ENCODE measurements at regions not wholly inside any gene's neighbourhood (a gene's known extent, or its start where the extent isn't known, plus 50 kb on each side); places are given as distances from the start of the nearest gene placed in this dataset.

- no peak for FAIRE-seq
- H3K27ac ChIP-seq, result no peak overlapping the region
- CTCF ChIA-PET, result no interaction called here
- H3K4me1 ChIP-seq, result no peaks in the 10 kb centered on the region
- no peak overlapping the region for H3K4me2 ChIP-seq
- TF ChIP-seq, protein P1, sequence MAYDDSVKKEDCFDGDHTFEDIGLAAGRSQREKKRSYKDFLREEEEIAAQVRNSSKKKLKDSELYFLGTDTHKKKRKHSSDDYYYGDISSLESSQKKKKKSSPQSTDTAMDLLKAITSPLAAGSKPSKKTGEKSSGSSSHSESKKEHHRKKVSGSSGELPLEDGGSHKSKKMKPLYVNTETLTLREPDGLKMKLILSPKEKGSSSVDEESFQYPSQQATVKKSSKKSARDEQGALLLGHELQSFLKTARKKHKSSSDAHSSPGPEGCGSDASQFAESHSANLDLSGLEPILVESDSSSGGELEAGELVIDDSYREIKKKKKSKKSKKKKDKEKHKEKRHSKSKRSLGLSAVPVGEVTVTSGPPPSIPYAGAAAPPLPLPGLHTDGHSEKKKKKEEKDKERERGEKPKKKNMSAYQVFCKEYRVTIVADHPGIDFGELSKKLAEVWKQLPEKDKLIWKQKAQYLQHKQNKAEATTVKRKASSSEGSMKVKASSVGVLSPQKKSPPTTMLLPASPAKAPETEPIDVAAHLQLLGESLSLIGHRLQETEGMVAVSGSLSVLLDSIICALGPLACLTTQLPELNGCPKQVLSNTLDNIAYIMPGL (CRISPR knock-in tag; IDR thresholded peaks at IDR 0.05; ENCODE audit: borderline replicate concordance), result no peak
- TF ChIP-seq RAD21 (conservative IDR thresholded peaks at IDR 0.05 in 1 of 2, IDR thresholded peaks at IDR 0.05 in 1 of 2), result no peak
- TF ChIP-seq, protein P2, sequence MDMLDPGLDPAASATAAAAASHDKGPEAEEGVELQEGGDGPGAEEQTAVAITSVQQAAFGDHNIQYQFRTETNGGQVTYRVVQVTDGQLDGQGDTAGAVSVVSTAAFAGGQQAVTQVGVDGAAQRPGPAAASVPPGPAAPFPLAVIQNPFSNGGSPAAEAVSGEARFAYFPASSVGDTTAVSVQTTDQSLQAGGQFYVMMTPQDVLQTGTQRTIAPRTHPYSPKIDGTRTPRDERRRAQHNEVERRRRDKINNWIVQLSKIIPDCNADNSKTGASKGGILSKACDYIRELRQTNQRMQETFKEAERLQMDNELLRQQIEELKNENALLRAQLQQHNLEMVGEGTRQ (IDR thresholded peaks at IDR 0.05), result 0 out of 2 replicates have a peak, but pooled peaks have one; percentile 3
- TF ChIP-seq, protein P3, sequence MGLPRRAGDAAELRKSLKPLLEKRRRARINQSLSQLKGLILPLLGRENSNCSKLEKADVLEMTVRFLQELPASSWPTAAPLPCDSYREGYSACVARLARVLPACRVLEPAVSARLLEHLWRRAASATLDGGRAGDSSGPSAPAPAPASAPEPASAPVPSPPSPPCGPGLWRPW (IDR thresholded peaks at IDR 0.05), result no peak
- no peak for TF ChIP-seq TP53 (CRISPR knock-in tag; IDR thresholded peaks at IDR 0.05)
- TF ChIP-seq KDM1A (IDR thresholded peaks at IDR 0.05; ENCODE audit: low read depth), result no peak
- no peak for TF ChIP-seq ZC3H11A (IDR thresholded peaks at IDR 0.05)
- H3K9me3 ChIP-seq, result peaks cover 7% of the 10 kb centered on the region; the same call in 2 of the 3 replicates
- DNase-seq (ENCODE audit: low read depth in 1 of 2, low spot score in 1 of 2), result no peak
- ATAC-seq, result no peak
- H3K4me3 ChIP-seq, result no peak overlapping the region
- WGBS (ENCODE audit: missing lambda C conversion rate), result 7% methylated on average over 5 of the region's 5 CpGs
- POLR2A ChIA-PET, result no interaction called here
These were observed 311.3 kb downstream of the BMP2 start for GRCh38 chr20:7078804-7079203.

DNA sequence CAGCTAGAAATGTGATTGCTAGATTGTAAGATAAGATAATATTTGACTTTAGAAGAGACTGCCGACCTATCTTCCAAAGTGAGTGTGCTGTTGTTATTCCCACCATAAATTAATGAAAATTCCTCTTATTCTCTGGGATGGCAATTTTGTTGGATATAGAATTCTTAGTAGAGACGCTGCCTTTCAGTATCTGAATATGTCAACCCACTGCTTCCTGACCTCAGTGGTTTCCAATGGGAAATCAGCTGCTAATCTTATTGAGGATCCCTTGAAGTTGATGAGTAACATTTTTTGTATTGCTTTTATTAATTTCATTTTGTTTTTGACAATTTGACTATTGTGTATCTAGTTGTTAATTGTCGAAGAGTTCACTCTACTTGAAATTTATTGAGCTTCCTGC lies 313.0 kb downstream of the BMP2 start:
- TF ChIP-seq NPAS2 (CRISPR knock-in tag; IDR thresholded peaks at IDR 0.05; ENCODE audit: borderline replicate concordance), result no peak
- TF ChIP-seq, protein P4, sequence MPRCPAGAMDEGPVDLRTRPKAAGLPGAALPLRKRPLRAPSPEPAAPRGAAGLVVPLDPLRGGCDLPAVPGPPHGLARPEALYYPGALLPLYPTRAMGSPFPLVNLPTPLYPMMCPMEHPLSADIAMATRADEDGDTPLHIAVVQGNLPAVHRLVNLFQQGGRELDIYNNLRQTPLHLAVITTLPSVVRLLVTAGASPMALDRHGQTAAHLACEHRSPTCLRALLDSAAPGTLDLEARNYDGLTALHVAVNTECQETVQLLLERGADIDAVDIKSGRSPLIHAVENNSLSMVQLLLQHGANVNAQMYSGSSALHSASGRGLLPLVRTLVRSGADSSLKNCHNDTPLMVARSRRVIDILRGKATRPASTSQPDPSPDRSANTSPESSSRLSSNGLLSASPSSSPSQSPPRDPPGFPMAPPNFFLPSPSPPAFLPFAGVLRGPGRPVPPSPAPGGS (IDR thresholded peaks at IDR 0.05), result no peak
- no peak for TF ChIP-seq RARB (CRISPR knock-in tag; IDR thresholded peaks at IDR 0.05)
- no peak for TF ChIP-seq RAD21 (conservative IDR thresholded peaks at IDR 0.05 in 1 of 2, IDR thresholded peaks at IDR 0.05 in 1 of 2)
- TF ChIP-seq CHD2 (IDR thresholded peaks at IDR 0.05; ENCODE audit: low read length, partially characterized antibody), result no peak
- TF ChIP-seq KDM1A (IDR thresholded peaks at IDR 0.05; ENCODE audit: low read depth), result no peak
- POLR2A ChIA-PET, result no interaction called here
- FAIRE-seq, result no peak
- no peak overlapping the region for H3K4me2 ChIP-seq
- peaks cover 10% of the 10 kb centered on the region; the same call in 2 of the 3 replicates for H3K9me3 ChIP-seq
- H3K4me1 ChIP-seq, result no peaks in the 10 kb centered on the region
- 7% methylated on average over 3 of the region's 3 CpGs for WGBS (ENCODE audit: missing lambda C conversion rate)
- H3K4me3 ChIP-seq, result no peak overlapping the region
- CTCF ChIA-PET, result no interaction called here
- no peak for DNase-seq (ENCODE audit: low read depth in 1 of 2, low spot score in 1 of 2)
- ATAC-seq, result no peak
- H3K27ac ChIP-seq, result no peak overlapping the region

DNA sequence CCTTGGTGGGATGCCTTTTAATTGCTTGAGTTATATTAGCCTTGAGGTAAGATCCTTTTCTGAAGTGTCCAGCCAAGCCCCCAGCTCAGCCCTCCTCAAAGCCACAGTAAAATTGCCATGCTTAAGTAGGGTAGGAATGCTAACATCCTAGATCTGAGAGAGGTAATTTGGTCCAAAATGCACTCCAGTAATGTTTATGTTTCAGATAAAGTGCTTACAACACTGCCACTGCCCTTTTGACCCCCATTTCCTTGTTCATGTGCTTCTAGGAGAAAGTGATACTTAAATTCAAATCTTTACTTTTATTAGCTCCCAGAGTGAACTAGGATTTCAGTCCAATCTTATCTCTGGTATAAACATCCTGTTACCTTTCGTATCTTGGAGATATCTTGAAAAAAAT lies 318.0 kb downstream of the BMP2 start:
- no peaks in the 10 kb centered on the region for H3K4me1 ChIP-seq
- H3K4me3 ChIP-seq, result no peak overlapping the region
- H3K4me2 ChIP-seq, result no peak overlapping the region
- POLR2A ChIA-PET, result no interaction called here
- no peak for TF ChIP-seq HOXA7 (CRISPR knock-in tag; IDR thresholded peaks at IDR 0.05)
- TF ChIP-seq RAD21 (conservative IDR thresholded peaks at IDR 0.05 in 1 of 2, IDR thresholded peaks at IDR 0.05 in 1 of 2), result no peak
- TF ChIP-seq, protein P1 (CRISPR knock-in tag; IDR thresholded peaks at IDR 0.05; ENCODE audit: borderline replicate concordance), result no peak
- no peak for TF ChIP-seq EHMT2 (IDR thresholded peaks at IDR 0.05; ENCODE audit: low read depth)
- TF ChIP-seq, protein P3 (IDR thresholded peaks at IDR 0.05), result no peak
- TF ChIP-seq, protein P4 (IDR thresholded peaks at IDR 0.05), result no peak
- TF ChIP-seq NFE2L2 (conservative IDR thresholded peaks at IDR 0.05; ENCODE audit: low read length), result no peak
- no peak for TF ChIP-seq CTCF (IDR thresholded peaks at IDR 0.05)
- no peak for TF ChIP-seq RNF2 (IDR thresholded peaks at IDR 0.05; ENCODE audit: borderline replicate concordance, low read depth)
- no peak for TF ChIP-seq TP53 (CRISPR knock-in tag; IDR thresholded peaks at IDR 0.05)
- H3K27ac ChIP-seq, result no peak overlapping the region
- CTCF ChIA-PET, result no interaction called here
- DNase-seq (ENCODE audit: low read depth in 1 of 2, low spot score in 1 of 2) (no peak), FAIRE-seq (no peak), ATAC-seq (no peak)
- WGBS (ENCODE audit: missing lambda C conversion rate), result 0% methylated on average over 1 of the region's 1 CpG
- H3K9me3 ChIP-seq, result peaks cover 6% of the 10 kb centered on the region; the same call in 2 of the 3 replicates

Data from A549 (cell line).